ENCODE measurements at regions not wholly inside any gene's neighbourhood (a gene's known extent, or its start where the extent isn't known, plus 50 kb on each side); places are given as distances from the start of the nearest gene placed in this dataset.

GRCh38 chr2:59713577-59713976 lies 839.9 kb downstream of the BCL11A start:
- Histone ChIP-seq H3K79me2 (replicated peaks; ENCODE audit: insufficient read depth, low read length) (no peaks in the 10 kb centered on the region), H3K27me3 (ENCODE audit: insufficient read depth, low read depth, low read length) (no peaks in the 10 kb centered on the region), H3K9me2 (ENCODE audit: insufficient read depth, low read length) (no peaks in the 10 kb centered on the region), H3K9me3 (ENCODE audit: low read length) (peaks cover 5% of the 10 kb centered on the region), H3K9ac (ENCODE audit: low read length) (no peak overlapping the region), H2AFZ (ENCODE audit: low read depth, low read length) (no peak overlapping the region), H3F3A (ENCODE audit: insufficient read depth, low read length, poor library complexity, severe bottlenecking) (no peaks in the 10 kb centered on the region), H3K4me3 (ENCODE audit: low read length) (no peak overlapping the region), H4K20me1 (ENCODE audit: insufficient read depth) (no peaks in the 10 kb centered on the region), H3K36me3 (ENCODE audit: insufficient read depth, low read length) (no peaks in the 10 kb centered on the region), H3K4me2 (ENCODE audit: low read length) (no peak overlapping the region), H3K27ac (ENCODE audit: low read length) (no peak overlapping the region)
- TF ChIP-seq POLR2AphosphoS5 (IDR thresholded peaks at IDR 0.05): no peak
- no peak for TF ChIP-seq RAD21 (conservative IDR thresholded peaks at IDR 0.05)
- TF ChIP-seq TAF1 (IDR thresholded peaks at IDR 0.05; ENCODE audit: low read depth): no peak
- no peak for TF ChIP-seq EP300 (conservative IDR thresholded peaks at IDR 0.05; ENCODE audit: poor library complexity, severe bottlenecking)
- no peak for TF ChIP-seq EZH2 (IDR thresholded peaks at IDR 0.05; ENCODE audit: borderline replicate concordance, insufficient read depth, low read length, poor library complexity, severe bottlenecking)
- TF ChIP-seq, protein P1, sequence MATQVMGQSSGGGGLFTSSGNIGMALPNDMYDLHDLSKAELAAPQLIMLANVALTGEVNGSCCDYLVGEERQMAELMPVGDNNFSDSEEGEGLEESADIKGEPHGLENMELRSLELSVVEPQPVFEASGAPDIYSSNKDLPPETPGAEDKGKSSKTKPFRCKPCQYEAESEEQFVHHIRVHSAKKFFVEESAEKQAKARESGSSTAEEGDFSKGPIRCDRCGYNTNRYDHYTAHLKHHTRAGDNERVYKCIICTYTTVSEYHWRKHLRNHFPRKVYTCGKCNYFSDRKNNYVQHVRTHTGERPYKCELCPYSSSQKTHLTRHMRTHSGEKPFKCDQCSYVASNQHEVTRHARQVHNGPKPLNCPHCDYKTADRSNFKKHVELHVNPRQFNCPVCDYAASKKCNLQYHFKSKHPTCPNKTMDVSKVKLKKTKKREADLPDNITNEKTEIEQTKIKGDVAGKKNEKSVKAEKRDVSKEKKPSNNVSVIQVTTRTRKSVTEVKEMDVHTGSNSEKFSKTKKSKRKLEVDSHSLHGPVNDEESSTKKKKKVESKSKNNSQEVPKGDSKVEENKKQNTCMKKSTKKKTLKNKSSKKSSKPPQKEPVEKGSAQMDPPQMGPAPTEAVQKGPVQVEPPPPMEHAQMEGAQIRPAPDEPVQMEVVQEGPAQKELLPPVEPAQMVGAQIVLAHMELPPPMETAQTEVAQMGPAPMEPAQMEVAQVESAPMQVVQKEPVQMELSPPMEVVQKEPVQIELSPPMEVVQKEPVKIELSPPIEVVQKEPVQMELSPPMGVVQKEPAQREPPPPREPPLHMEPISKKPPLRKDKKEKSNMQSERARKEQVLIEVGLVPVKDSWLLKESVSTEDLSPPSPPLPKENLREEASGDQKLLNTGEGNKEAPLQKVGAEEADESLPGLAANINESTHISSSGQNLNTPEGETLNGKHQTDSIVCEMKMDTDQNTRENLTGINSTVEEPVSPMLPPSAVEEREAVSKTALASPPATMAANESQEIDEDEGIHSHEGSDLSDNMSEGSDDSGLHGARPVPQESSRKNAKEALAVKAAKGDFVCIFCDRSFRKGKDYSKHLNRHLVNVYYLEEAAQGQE (IDR thresholded peaks at IDR 0.05; ENCODE audit: borderline replicate concordance): no peak
- no peak for TF ChIP-seq MXI1 (conservative IDR thresholded peaks at IDR 0.05; ENCODE audit: poor library complexity, severe bottlenecking)
- no peak for TF ChIP-seq CTCF (IDR thresholded peaks at IDR 0.05; ENCODE audit: poor library complexity, severe bottlenecking)
- TF ChIP-seq SMC3 (conservative IDR thresholded peaks at IDR 0.05; ENCODE audit: poor library complexity): no peak

- H3K27me3 ChIP-seq (ENCODE audit: insufficient read depth, low read depth, low read length): no peaks in the 10 kb centered on the region
- no peaks in the 10 kb centered on the region for H3F3A ChIP-seq (ENCODE audit: insufficient read depth, low read length, poor library complexity, severe bottlenecking)
- no peak overlapping the region for H3K27ac ChIP-seq (ENCODE audit: low read length)
- no peak overlapping the region for H3K9ac ChIP-seq (ENCODE audit: low read length)
- H4K20me1 ChIP-seq (ENCODE audit: insufficient read depth): no peaks in the 10 kb centered on the region
- H3K4me2 ChIP-seq (ENCODE audit: low read length): no peak overlapping the region
- H3K36me3 ChIP-seq (ENCODE audit: insufficient read depth, low read length): no peaks in the 10 kb centered on the region
- no peaks in the 10 kb centered on the region for H3K79me2 ChIP-seq (replicated peaks; ENCODE audit: insufficient read depth, low read length)
- no peak overlapping the region for H3K4me3 ChIP-seq (ENCODE audit: low read length)
- TF ChIP-seq RAD21 (conservative IDR thresholded peaks at IDR 0.05) (no peak), POLR2AphosphoS5 (IDR thresholded peaks at IDR 0.05) (no peak), MXI1 (conservative IDR thresholded peaks at IDR 0.05; ENCODE audit: poor library complexity, severe bottlenecking) (no peak), EZH2 (IDR thresholded peaks at IDR 0.05; ENCODE audit: borderline replicate concordance, insufficient read depth, low read length, poor library complexity, severe bottlenecking) (no peak), TAF1 (IDR thresholded peaks at IDR 0.05; ENCODE audit: low read depth) (no peak), SMC3 (conservative IDR thresholded peaks at IDR 0.05; ENCODE audit: poor library complexity) (no peak), EP300 (conservative IDR thresholded peaks at IDR 0.05; ENCODE audit: poor library complexity, severe bottlenecking) (no peak), CTCF (IDR thresholded peaks at IDR 0.05; ENCODE audit: poor library complexity, severe bottlenecking) (no peak)
- TF ChIP-seq, protein P1 (IDR thresholded peaks at IDR 0.05; ENCODE audit: borderline replicate concordance): no peak
- H3K9me3 ChIP-seq (ENCODE audit: low read length): peaks cover 5% of the 10 kb centered on the region
- H3K9me2 ChIP-seq (ENCODE audit: insufficient read depth, low read length): no peaks in the 10 kb centered on the region
- no peak overlapping the region for H2AFZ ChIP-seq (ENCODE audit: low read depth, low read length)
Measured at GRCh38 chr2:59711121-59711520, 842.3 kb downstream of the BCL11A start.
